ENCODE measurements at regions not wholly inside any gene's neighbourhood (a gene's known extent, or its start where the extent isn't known, plus 50 kb on each side); places are given as distances from the start of the nearest gene placed in this dataset.

DNA sequence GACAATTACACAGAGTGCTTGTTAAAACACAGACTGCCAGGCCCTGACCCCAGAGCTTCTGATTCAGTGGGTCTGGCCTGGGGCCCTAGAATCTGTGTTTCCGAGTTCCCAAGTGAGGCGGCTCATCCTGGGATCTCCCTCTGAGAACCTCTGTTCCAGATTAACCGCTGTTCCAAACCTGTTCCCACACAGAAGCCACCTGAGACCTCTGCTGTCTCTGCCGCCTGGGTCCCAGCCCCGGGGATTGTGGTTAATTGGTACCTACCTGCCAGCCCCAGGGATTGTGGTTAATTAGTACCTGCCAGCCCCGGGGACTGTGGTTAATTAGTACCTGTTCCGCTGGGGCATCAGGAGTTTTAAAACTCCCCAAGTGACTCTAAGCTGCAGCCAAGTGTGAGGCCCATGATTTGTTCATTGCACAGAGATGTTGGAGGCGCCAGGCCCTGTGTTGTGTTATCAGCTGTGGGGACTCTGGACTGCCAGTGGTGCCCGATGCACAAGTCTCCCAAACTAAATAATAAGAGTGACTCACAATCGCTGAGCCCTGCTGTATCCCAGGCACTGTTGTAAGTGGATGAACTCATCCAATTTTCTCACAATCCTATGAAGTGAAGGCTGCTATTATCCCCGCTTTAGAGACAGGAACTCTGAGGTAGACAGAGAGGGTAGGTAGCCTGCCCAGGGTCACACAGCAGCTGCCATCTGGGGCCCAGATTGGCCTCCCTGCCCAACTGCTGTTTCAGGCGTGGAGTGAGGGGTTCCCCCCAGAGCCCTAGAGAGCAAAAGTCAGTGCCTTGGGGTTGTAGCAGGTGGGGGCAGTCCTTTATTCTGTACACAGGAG lies 219.7 kb downstream of the IRF8 start:
- TF ChIP-seq, protein P1, sequence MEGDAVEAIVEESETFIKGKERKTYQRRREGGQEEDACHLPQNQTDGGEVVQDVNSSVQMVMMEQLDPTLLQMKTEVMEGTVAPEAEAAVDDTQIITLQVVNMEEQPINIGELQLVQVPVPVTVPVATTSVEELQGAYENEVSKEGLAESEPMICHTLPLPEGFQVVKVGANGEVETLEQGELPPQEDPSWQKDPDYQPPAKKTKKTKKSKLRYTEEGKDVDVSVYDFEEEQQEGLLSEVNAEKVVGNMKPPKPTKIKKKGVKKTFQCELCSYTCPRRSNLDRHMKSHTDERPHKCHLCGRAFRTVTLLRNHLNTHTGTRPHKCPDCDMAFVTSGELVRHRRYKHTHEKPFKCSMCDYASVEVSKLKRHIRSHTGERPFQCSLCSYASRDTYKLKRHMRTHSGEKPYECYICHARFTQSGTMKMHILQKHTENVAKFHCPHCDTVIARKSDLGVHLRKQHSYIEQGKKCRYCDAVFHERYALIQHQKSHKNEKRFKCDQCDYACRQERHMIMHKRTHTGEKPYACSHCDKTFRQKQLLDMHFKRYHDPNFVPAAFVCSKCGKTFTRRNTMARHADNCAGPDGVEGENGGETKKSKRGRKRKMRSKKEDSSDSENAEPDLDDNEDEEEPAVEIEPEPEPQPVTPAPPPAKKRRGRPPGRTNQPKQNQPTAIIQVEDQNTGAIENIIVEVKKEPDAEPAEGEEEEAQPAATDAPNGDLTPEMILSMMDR (conservative IDR thresholded peaks at IDR 0.05), result no peak
- no peak for TF ChIP-seq ZFX (IDR thresholded peaks at IDR 0.05)

All from C4-2B (cell line).